H9 (cell line): ENCODE measurements at regions not wholly inside any gene's neighbourhood (a gene's known extent, or its start where the extent isn't known, plus 50 kb on each side); places are given as distances from the start of the nearest gene placed in this dataset.

Source experiments
- DNase-seq: peaks from one replicate; pipeline ENCODE4 v3.0.0-alpha.2; 2017
- H2AFZ ChIP-seq: one replicate; pipeline ENCODE4 v1.6.1; 2013; ENCODE audit warnings: mild to moderate bottlenecking, low read length, control low read depth, moderate library complexity
- H2AK5ac ChIP-seq: 2 replicates; pipeline ENCODE4 v1.6.1; 2013; ENCODE audit warnings: low read length, control low read depth, mixed read lengths; ENCODE audit not compliant: insufficient read length
- H2BK120ac ChIP-seq: one replicate; pipeline ENCODE4 v1.6.1; 2013; ENCODE audit warnings: low read depth, mild to moderate bottlenecking, low read length, control low read depth, inconsistent platforms; ENCODE audit not compliant: poor library complexity, severe bottlenecking
- H2BK12ac ChIP-seq: 2 replicates; pipeline ENCODE4 v1.6.1; 2013; ENCODE audit warnings: low read length, control low read depth, mixed read lengths, low read depth; ENCODE audit not compliant: insufficient read length
- H2BK15ac ChIP-seq: 2 replicates; pipeline ENCODE4 v1.6.1; 2013; ENCODE audit warnings: low read depth, low read length, control low read depth
- H2BK20ac ChIP-seq: one replicate; pipeline ENCODE4 v1.6.1; 2013; ENCODE audit warnings: low read depth, mild to moderate bottlenecking, low read length, control low read depth, inconsistent platforms; ENCODE audit not compliant: poor library complexity, severe bottlenecking
- H2BK5ac ChIP-seq: 2 replicates; pipeline ENCODE4 v1.6.1; 2013; ENCODE audit warnings: low read length, control low read depth, mixed read lengths; ENCODE audit not compliant: insufficient read length
- H3K14ac ChIP-seq: 2 replicates; pipeline ENCODE4 v1.6.1; 2013; ENCODE audit warnings: low read length, control low read depth; ENCODE audit not compliant: insufficient read depth
- H3K18ac ChIP-seq: 2 replicates; pipeline ENCODE4 v1.6.1; 2013; ENCODE audit warnings: low read depth, mild to moderate bottlenecking, mixed read lengths, low read length, control low read depth; ENCODE audit not compliant: insufficient read length
- H3K23ac ChIP-seq: 2 replicates; pipeline ENCODE4 v1.6.1; 2013; ENCODE audit warnings: low read length, control low read depth, mixed read lengths, low read depth; ENCODE audit not compliant: insufficient read length
- H3K23me2 ChIP-seq: 2 replicates; pipeline ENCODE4 v1.6.1; 2013; ENCODE audit warnings: low read depth, mild to moderate bottlenecking, mixed read lengths, low read length, control low read depth; ENCODE audit not compliant: insufficient read length, poor library complexity, severe bottlenecking
- H3K27ac ChIP-seq: 2 replicates; pipeline ENCODE4 v1.5.1; 2013; ENCODE audit warnings: low read length, control low read depth, mixed read lengths, low read depth; ENCODE audit not compliant: insufficient read length
- H3K27me3 ChIP-seq: 2 replicates; pipeline ENCODE4 v1.6.1; 2013; ENCODE audit warnings: low read length, control low read depth, inconsistent platforms; ENCODE audit not compliant: insufficient read depth
- H3K4ac ChIP-seq: 2 replicates; pipeline ENCODE4 v1.6.1; 2013; ENCODE audit warnings: low read depth, mild to moderate bottlenecking, control low read depth, inconsistent platforms, low read length, moderate library complexity
- H3K4me1 ChIP-seq: 2 replicates; pipeline ENCODE4 v1.6.1; 2013; ENCODE audit warnings: low read length, control low read depth, inconsistent platforms; ENCODE audit not compliant: insufficient read depth
- H3K4me2 ChIP-seq: 2 replicates; pipeline ENCODE4 v1.6.1; 2013; ENCODE audit warnings: low read length, control low read depth, mixed read lengths; ENCODE audit not compliant: insufficient read length, insufficient read depth
- H3K56ac ChIP-seq: 2 replicates; pipeline ENCODE4 v1.6.1; 2013; ENCODE audit warnings: low read depth, mild to moderate bottlenecking, mixed read lengths, low read length, control low read depth; ENCODE audit not compliant: insufficient read length
- H3K79me1 ChIP-seq: 2 replicates; pipeline ENCODE4 v1.6.1; 2013; ENCODE audit warnings: low read depth, mild to moderate bottlenecking, moderate library complexity, low read length, control low read depth, inconsistent platforms; ENCODE audit not compliant: insufficient read depth, poor library complexity, severe bottlenecking
- H3K79me2 ChIP-seq: 2 replicates; pipeline ENCODE4 v1.6.1; 2013; ENCODE audit warnings: low read length, control low read depth, inconsistent platforms; ENCODE audit not compliant: insufficient read depth
- H3K9ac ChIP-seq: 2 replicates; pipeline ENCODE4 v1.6.1; 2013; ENCODE audit warnings: low read length, control low read depth, mixed read lengths; ENCODE audit not compliant: insufficient read length; ENCODE audit errors: extremely low read depth
- H3K9me3 ChIP-seq: one replicate; pipeline ENCODE4 v1.6.1; 2013; ENCODE audit warnings: low read depth, low read length, inconsistent platforms; ENCODE audit not compliant: control insufficient read depth
- H3T11ph ChIP-seq: one replicate; pipeline ENCODE4 v1.6.1; 2013; ENCODE audit warnings: mild to moderate bottlenecking, low read length, control low read depth, inconsistent platforms
- H4K20me1 ChIP-seq: one replicate; pipeline ENCODE4 v1.6.1; 2013; ENCODE audit not compliant: control insufficient read depth, insufficient read length, insufficient read depth
- H4K5ac ChIP-seq: 2 replicates; pipeline ENCODE4 v1.6.1; 2013; ENCODE audit warnings: low read depth, mild to moderate bottlenecking, mixed read lengths, low read length, control low read depth; ENCODE audit not compliant: insufficient read length
- H4K8ac ChIP-seq: replicated peaks from 2 replicates; pipeline ENCODE4 v1.6.1; 2013; ENCODE audit warnings: low read length, control low read depth, mixed read lengths, low read depth; ENCODE audit not compliant: insufficient read length
- H4K91ac ChIP-seq: 2 replicates; pipeline ENCODE4 v1.6.1; 2013; ENCODE audit warnings: low read depth, mild to moderate bottlenecking, moderate library complexity, mixed read lengths, low read length, control low read depth; ENCODE audit not compliant: insufficient read length
- H3K27ac Mint-ChIP-seq, 3 experiments: 2 replicates in 2 of 3; 3 replicates in 1 of 3; pipeline ENCODE4 v1.8.0; 2020 to 2021; ENCODE audit warnings: mixed read lengths in 3 of 3, mild to moderate bottlenecking in 1 of 3, moderate library complexity in 1 of 3
- H3K27me3 Mint-ChIP-seq: 2 replicates; pipeline ENCODE4 v1.8.0; 2021; ENCODE audit warnings: low read depth, mild to moderate bottlenecking, moderate library complexity, mixed read lengths
- H3K36me3 Mint-ChIP-seq, 3 experiments: 2 replicates in 2 of 3; 3 replicates in 1 of 3; pipeline ENCODE4 v1.8.0; 2020 to 2021; ENCODE audit warnings: low read depth in 3 of 3, mixed read lengths in 3 of 3; ENCODE audit not compliant: insufficient read depth in 1 of 3
- H3K4me1 Mint-ChIP-seq, 2 experiments: 2 replicates each; pipeline ENCODE4 v1.8.0; 2020; ENCODE audit warnings: mixed read lengths in 2 of 2
- H3K4me3 Mint-ChIP-seq, 2 experiments: 2 replicates in 1 of 2; 3 replicates in 1 of 2; pipeline ENCODE4 v1.8.0; 2020 to 2021; ENCODE audit warnings: mild to moderate bottlenecking in 2 of 2, mixed read lengths in 2 of 2, moderate library complexity in 1 of 2
- H3K9me3 Mint-ChIP-seq, 2 experiments: 2 replicates in 1 of 2; 3 replicates in 1 of 2; pipeline ENCODE4 v1.8.0; 2020; ENCODE audit warnings: mild to moderate bottlenecking in 2 of 2, mixed read lengths in 2 of 2, moderate library complexity in 1 of 2
- WGBS: extraction: QIAGEN DNeasy Blood & Tissue Kit; methylation state at CpG from one replicate; pipeline ENCODE4 v1.1.7; 2013; ENCODE audit warnings: missing lambda C conversion rate, low lambda C conversion rate, mixed read lengths; ENCODE audit not compliant: insufficient read length; ENCODE audit errors: extremely low coverage; 5-methylcytosine and 5-hydroxymethylcytosine counted together
- TF ChIP-seq, protein P1 (sequence below): fragments of 200-600 bp; sonication (generic); conservative IDR thresholded peaks from 3 replicates; pipeline ENCODE4 v1.8.0; 2021; ENCODE audit warnings: antibody characterized with exemption, mild to moderate bottlenecking

GRCh38 chr20:47427746-47428145, 71.2 kb upstream of the ZMYND8 start:
- Histone ChIP-seq H4K20me1 (no peaks in the 10 kb centered on the region), H3T11ph (no peak overlapping the region), H3K23me2 (no peaks in the 10 kb centered on the region), H2BK120ac (no peak overlapping the region), H3K56ac (no peak overlapping the region), H2AK5ac (no peak overlapping the region), H2BK5ac (no peak overlapping the region), H3K27me3 (no peaks in the 10 kb centered on the region), H2BK15ac (no peak overlapping the region; the same call in 1 of the 2 replicates), H3K27ac (no peak overlapping the region), H3K4me1 (no peaks in the 10 kb centered on the region; the same call in 1 of the 2 replicates), H3K14ac (no peak overlapping the region), H3K9me3 (no peaks in the 10 kb centered on the region), H3K4me2 (no peak overlapping the region), H3K23ac (no peak overlapping the region), H4K8ac (no peak overlapping the region), H2AFZ (no peak overlapping the region), H4K91ac (no peak overlapping the region), H2BK12ac (no peak overlapping the region), H4K5ac (no peak overlapping the region), H3K9ac (no peak overlapping the region), H3K79me2 (no peaks in the 10 kb centered on the region), H3K4ac (no peak overlapping the region), H2BK20ac (no peak overlapping the region), H3K79me1 (no peaks in the 10 kb centered on the region), H3K18ac (no peak overlapping the region)
- Mint-ChIP-seq H3K27ac (no peak overlapping the region), H3K4me1 (peaks cover 13 to 14% of the 10 kb centered on the region in 2 experiments), H3K27me3 (peaks cover 2% of the 10 kb centered on the region), H3K9me3 (peaks cover 20 to 24% of the 10 kb centered on the region in 2 experiments), H3K36me3 (peaks cover 7 to 21% (median 13%) of the 10 kb centered on the region in 3 experiments), H3K4me3 (no peak overlapping the region)
- TF ChIP-seq, protein P1, sequence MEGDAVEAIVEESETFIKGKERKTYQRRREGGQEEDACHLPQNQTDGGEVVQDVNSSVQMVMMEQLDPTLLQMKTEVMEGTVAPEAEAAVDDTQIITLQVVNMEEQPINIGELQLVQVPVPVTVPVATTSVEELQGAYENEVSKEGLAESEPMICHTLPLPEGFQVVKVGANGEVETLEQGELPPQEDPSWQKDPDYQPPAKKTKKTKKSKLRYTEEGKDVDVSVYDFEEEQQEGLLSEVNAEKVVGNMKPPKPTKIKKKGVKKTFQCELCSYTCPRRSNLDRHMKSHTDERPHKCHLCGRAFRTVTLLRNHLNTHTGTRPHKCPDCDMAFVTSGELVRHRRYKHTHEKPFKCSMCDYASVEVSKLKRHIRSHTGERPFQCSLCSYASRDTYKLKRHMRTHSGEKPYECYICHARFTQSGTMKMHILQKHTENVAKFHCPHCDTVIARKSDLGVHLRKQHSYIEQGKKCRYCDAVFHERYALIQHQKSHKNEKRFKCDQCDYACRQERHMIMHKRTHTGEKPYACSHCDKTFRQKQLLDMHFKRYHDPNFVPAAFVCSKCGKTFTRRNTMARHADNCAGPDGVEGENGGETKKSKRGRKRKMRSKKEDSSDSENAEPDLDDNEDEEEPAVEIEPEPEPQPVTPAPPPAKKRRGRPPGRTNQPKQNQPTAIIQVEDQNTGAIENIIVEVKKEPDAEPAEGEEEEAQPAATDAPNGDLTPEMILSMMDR: no peak
- no CpG with 5 or more reads among the region's 4 CpGs for WGBS
- no peak for DNase-seq
